ENCODE measurements at regions not wholly inside any gene's neighbourhood (a gene's known extent, or its start where the extent isn't known, plus 50 kb on each side); places are given as distances from the start of the nearest gene placed in this dataset.

DNA sequence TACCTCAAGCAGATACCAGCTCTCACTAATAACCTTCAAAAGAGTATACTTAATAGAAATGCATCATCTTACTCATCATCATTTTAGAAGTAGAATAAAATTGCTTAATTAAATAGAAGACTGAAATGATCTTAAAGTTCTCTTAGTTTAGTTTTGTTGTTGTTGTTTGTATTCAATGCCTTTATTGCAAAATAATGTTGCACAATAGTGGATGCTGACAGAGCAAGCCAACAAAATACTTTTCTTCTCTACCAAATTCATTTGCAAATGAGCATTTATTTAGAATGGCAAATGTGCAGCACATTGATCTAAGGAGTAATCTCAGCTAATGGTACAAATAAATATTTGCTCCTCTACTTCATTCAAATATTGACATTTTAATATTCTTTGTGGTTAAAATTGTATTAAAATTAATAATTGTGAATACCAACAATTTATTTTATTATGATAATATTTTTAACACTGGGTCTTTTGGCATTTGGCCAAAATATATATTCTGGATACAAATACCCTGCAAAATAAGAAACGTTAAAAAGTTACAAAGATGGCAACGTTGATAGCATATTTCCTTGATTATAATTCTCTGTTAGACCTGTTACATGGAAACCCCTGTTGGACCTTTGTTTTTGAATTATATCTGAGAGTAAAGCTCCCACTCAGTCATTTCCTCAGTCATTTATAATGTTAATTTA is 496.1 kb downstream of the RERGL start:
- TF ChIP-seq, protein P1, sequence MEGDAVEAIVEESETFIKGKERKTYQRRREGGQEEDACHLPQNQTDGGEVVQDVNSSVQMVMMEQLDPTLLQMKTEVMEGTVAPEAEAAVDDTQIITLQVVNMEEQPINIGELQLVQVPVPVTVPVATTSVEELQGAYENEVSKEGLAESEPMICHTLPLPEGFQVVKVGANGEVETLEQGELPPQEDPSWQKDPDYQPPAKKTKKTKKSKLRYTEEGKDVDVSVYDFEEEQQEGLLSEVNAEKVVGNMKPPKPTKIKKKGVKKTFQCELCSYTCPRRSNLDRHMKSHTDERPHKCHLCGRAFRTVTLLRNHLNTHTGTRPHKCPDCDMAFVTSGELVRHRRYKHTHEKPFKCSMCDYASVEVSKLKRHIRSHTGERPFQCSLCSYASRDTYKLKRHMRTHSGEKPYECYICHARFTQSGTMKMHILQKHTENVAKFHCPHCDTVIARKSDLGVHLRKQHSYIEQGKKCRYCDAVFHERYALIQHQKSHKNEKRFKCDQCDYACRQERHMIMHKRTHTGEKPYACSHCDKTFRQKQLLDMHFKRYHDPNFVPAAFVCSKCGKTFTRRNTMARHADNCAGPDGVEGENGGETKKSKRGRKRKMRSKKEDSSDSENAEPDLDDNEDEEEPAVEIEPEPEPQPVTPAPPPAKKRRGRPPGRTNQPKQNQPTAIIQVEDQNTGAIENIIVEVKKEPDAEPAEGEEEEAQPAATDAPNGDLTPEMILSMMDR (IDR thresholded peaks at IDR 0.05; ENCODE audit: low read depth, low read length, missing control alignments) = no peak
- H3K4me3 ChIP-seq (ENCODE audit: low read depth, low read length) = no peak overlapping the region
- in situ Hi-C loops (cut with HindIII; ENCODE audit: low sequenced_read_pairs) = no loop called here
- no peak for DNase-seq (ENCODE audit: low read depth)

DNA sequence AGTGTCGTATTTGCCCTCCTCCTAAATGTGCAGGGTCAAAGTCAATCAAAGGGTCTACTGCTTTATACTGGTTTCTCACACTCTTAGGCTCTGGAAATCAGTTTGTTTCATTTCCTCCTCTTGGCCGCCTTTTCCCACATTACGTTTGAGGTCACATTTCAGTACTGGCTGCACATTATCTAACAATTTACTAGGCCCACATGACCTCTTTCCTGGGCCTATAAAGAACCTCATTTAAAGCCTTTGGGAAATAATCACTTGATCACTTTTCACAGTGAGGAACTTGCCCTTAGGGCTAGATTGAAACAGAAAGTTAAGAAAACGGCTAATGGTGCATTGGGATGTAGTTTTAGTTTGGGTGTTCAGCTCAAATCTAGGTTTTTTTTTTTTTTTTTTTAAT is 497.5 kb downstream of the RERGL start:
- in situ Hi-C loops (cut with HindIII; ENCODE audit: low sequenced_read_pairs) = no loop called here
- TF ChIP-seq, protein P1 (IDR thresholded peaks at IDR 0.05; ENCODE audit: low read depth, low read length, missing control alignments) = no peak
- no peak overlapping the region for H3K4me3 ChIP-seq (ENCODE audit: low read depth, low read length)
- no peak for DNase-seq (ENCODE audit: low read depth)

DNA sequence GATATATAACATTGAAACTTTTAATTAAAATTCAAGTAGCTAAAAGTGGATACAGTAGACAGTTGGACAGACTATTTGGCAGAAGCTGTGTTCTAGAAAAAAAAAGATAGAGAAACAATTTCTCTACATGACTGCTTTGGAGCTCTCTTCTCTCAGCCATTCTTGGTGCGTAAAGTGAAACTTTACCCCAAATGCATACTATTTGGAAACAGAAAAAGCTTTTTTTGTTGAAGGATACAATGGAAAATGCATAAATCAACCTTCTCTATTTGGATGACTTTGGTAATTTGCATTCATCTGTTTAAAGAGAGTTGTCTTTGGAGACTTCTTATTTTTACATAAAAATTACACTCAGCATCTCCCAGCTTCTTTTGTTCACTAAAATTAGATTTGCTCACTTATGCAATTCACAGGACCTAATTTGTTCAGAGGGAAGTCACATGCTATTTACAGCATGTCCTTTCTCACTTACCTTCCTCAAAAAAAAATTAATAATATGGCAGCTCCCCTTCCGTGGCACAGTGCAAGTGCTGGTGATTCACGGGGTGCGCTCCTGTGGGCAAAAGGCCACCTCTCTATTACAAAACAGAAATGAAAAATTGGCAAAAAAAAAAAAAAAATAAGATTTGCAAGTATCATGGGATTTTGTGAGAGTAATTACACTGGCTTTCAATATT is 498.9 kb downstream of the RERGL start:
- in situ Hi-C loops (cut with HindIII; ENCODE audit: low sequenced_read_pairs) = no loop called here

DNA sequence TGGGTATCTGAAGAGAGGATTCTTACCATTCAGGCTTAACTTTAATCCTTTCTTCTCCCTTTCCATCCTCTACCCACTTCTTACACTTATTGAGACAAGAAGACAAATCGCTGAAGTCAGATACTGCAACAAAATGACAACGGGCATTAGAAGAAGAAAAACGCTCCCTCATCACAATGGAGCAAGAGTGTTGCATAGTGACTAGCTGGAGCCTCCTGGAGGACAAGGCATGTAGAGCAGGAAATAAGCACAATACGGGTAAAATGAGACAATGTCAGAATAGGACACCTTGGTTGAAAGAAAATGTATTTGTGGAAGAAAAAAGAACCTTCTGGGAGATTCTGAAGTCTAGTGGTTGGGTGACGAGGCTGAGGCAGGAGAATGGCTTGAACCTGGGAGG is 501.0 kb downstream of the RERGL start:
- TF ChIP-seq, protein P1 (IDR thresholded peaks at IDR 0.05; ENCODE audit: low read depth, low read length, missing control alignments) = peak; percentile 39
- DNase-seq (ENCODE audit: low read depth) = no peak
- H3K4me3 ChIP-seq (ENCODE audit: low read depth, low read length) = no peak overlapping the region
- in situ Hi-C loops (cut with HindIII; ENCODE audit: low sequenced_read_pairs) = no loop called here

More for the DNA sequence above, 498.9 kb downstream of the RERGL start:
- no peak overlapping the region for H3K4me3 ChIP-seq (ENCODE audit: low read depth, low read length)
- no peak for DNase-seq (ENCODE audit: low read depth)
- TF ChIP-seq, protein P1 (IDR thresholded peaks at IDR 0.05; ENCODE audit: low read depth, low read length, missing control alignments) = no peak

DNA sequence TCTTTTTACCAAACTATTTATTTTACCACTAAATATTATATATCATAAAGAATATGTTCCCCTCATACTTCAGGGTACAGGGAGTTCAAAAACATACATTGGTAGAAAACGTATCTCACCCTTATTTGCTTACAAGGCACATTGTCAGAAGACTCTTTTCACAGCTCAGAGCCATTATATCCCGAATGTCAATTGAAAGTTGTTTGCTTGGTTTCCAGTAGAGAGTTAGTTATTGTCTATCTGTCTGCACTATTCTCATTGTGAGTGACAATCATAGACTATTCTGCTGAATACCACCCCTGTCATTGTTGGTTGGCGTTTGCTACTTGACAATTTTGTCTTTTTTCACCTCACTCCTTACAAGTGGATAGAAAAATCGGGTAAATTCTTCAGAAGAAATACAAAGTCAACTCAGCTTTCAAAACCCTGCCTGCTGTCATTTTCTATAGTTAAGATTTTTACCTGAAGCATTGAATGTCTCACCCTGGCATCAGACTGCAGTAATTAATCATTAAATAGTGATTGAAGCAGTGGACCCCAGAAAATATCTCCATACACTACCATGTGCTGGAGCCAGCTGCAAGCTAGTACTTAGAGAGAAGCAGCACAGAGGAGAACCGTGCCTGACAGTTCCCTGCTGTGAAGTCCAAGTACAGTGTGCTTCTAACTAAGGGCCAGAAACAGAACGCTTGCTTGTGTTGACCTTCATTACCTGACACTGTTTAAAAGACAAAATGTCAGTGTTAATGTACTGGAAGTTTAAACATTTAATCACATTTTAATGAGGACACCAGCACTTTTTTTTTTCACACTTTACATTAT is 510.6 kb downstream of the RERGL start:
- no peak for DNase-seq (ENCODE audit: low read depth)
- TF ChIP-seq, protein P1 (IDR thresholded peaks at IDR 0.05; ENCODE audit: low read depth, low read length, missing control alignments) = no peak
- in situ Hi-C loops (cut with HindIII; ENCODE audit: low sequenced_read_pairs) = no loop called here
- H3K4me3 ChIP-seq (ENCODE audit: low read depth, low read length) = no peak overlapping the region

DNA sequence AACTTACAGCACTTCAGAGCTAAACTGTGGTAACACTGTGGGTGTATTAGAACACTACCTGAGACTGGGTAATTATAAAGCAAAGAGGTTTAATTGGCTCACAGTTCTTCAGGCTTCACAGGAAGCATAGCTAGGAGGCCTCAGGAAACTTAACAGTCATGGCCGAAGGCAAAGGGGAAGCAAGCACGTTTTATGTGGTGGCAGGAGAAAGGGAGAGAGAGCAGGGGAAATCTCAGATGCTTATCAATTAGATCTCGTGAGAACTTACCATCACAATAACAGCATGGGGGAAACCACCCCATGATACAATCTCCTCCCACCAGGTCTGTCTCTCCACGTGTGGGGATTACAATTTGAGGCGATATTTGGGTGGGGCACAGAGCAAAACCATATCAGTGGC is 512.6 kb downstream of the RERGL start:
- H3K4me3 ChIP-seq (ENCODE audit: low read depth, low read length) = no peak overlapping the region
- TF ChIP-seq, protein P1 (IDR thresholded peaks at IDR 0.05; ENCODE audit: low read depth, low read length, missing control alignments) = no peak
- in situ Hi-C loops (cut with HindIII; ENCODE audit: low sequenced_read_pairs) = no loop called here
- no peak for DNase-seq (ENCODE audit: low read depth)
